K562 (cell line): ENCODE measurements at regions not wholly inside any gene's neighbourhood (a gene's known extent, or its start where the extent isn't known, plus 50 kb on each side); places are given as distances from the start of the nearest gene placed in this dataset.

Experiments used
- CBX3 ChIP-seq, 2 experiments: IDR thresholded peaks; 1 replicate in 1 of 2; 2 replicates in 1 of 2; pipeline ENCODE4 v1.6.1; 2012; ENCODE audit warnings: inconsistent platforms in 2 of 2, low read length in 2 of 2, borderline replicate concordance in 1 of 2, control low read depth in 1 of 2
- ELF1 ChIP-seq: fragments of 200-800 bp; sonication (Bioruptor generic); IDR thresholded peaks from 2 replicates; pipeline ENCODE4 v1.6.1; 2016; ENCODE audit warnings: missing genetic modification characterization, missing compliant biosample characterization
- HCFC1 ChIP-seq: IDR thresholded peaks from 2 replicates; pipeline ENCODE4 v1.6.1; 2012; ENCODE audit warnings: low read depth, low read length, improper control_type of control experiment
- HMGXB4 ChIP-seq: sonication (generic); formaldehyde crosslinking; IDR thresholded peaks from 2 replicates; pipeline ENCODE4 v1.8.1; 2023; ENCODE audit warnings: mild to moderate bottlenecking, missing genetic modification reagents
- MLX ChIP-seq, 2 experiments: fragments of 450-650 bp in 1 of 2; sonication (generic) in 1 of 2; formaldehyde crosslinking; conservative IDR thresholded peaks; 2 replicates each; pipeline versions ENCODE4 v1.4.0 to v1.8.1; 2020 to 2022; ENCODE audit warnings: mild to moderate bottlenecking in 1 of 2, missing genetic modification reagents in 1 of 2
- MNT ChIP-seq, 2 experiments: fragments of 450-650 bp; conservative IDR thresholded peaks; 2 replicates each; pipeline ENCODE4 v1.6.1; 2017; ENCODE audit warnings: mild to moderate bottlenecking in 2 of 2, moderate library complexity in 2 of 2
- RAD21 ChIP-seq, 2 experiments: fragments of 250-450 bp in 1 of 2; fragments of 450-650 bp in 1 of 2; sonication (Bioruptor Pico) in 1 of 2; formaldehyde crosslinking in 1 of 2; IDR thresholded peaks in 1 of 2; conservative IDR thresholded peaks in 1 of 2; 2 replicates each; pipeline versions ENCODE4 v1.4.0 to v1.8.0; 2020 to 2022; ENCODE audit warnings: mild to moderate bottlenecking in 2 of 2, moderate library complexity in 1 of 2
- RB1 ChIP-seq: fragments of 450-650 bp; IDR thresholded peaks from 2 replicates; pipeline ENCODE4 v1.6.1; 2017; ENCODE audit warnings: low read depth, mild to moderate bottlenecking
- SRF ChIP-seq, 2 experiments: fragments of 250-450, 450-650 bp in 1 of 2; sonication (Bioruptor Pico) in 1 of 2; sonication (generic) in 1 of 2; formaldehyde crosslinking; IDR thresholded peaks; 2 replicates each; pipeline versions ENCODE4 v1.5.0 to v1.5.1; 2020 to 2022; ENCODE audit warnings: mild to moderate bottlenecking in 1 of 2, missing genetic modification reagents in 1 of 2
- STAT6 ChIP-seq: sonication (generic); formaldehyde crosslinking; IDR thresholded peaks from 2 replicates; pipeline ENCODE4 v1.8.1; 2023; ENCODE audit warnings: mild to moderate bottlenecking, missing genetic modification reagents
- TEAD1 ChIP-seq, 2 experiments: fragments of 450-650 bp in 1 of 2; sonication (generic) in 1 of 2; formaldehyde crosslinking; IDR thresholded peaks; 2 replicates each; pipeline versions ENCODE4 v1.4.0 to v1.8.0; 2020 to 2022; ENCODE audit warnings: mild to moderate bottlenecking in 2 of 2, missing genetic modification reagents in 1 of 2
- TFAP4 ChIP-seq: sonication (generic); formaldehyde crosslinking; IDR thresholded peaks from 2 replicates; pipeline ENCODE4 v1.8.0; 2022; ENCODE audit warnings: missing genetic modification reagents, mild to moderate bottlenecking, moderate library complexity, borderline replicate concordance
- USF2 ChIP-seq: sonication (generic); formaldehyde crosslinking; IDR thresholded peaks from 2 replicates; pipeline ENCODE4 v1.5.0; 2020; ENCODE audit warnings: missing genetic modification reagents
- ZBTB7A ChIP-seq: IDR thresholded peaks from 2 replicates; pipeline ENCODE4 v1.6.1; 2011; ENCODE audit warnings: low read depth, mild to moderate bottlenecking, low read length, moderate library complexity, borderline replicate concordance; ENCODE audit not compliant: control insufficient read depth
- ZFP36 ChIP-seq: fragments of 150-350 bp; IDR thresholded peaks from 2 replicates; pipeline ENCODE4 v1.6.1; 2018; ENCODE audit warnings: low read length, low read depth; ENCODE audit not compliant: partially characterized antibody
- ZNF583 ChIP-seq: fragments of 250-450 bp; sonication (Bioruptor Pico); IDR thresholded peaks from 2 replicates; pipeline ENCODE4 v1.4.0; 2020

- 0 out of 2 replicates have a peak, but pooled peaks have one; percentile 61 for TF ChIP-seq HMGXB4 (CRISPR knock-in tag)
- peak; percentile 72 for TF ChIP-seq USF2 (CRISPR knock-in tag)
- TF ChIP-seq TEAD1 (CRISPR knock-in tag; IDR thresholded peaks at IDR 0.05), result peak in 1 of 2 experiments; percentile 33; a peak in 1 of 4 replicates
- TF ChIP-seq STAT6, result 0 out of 2 replicates have a peak, but pooled peaks have one; percentile 32
- TF ChIP-seq RB1, result peak; percentile 88
- TF ChIP-seq CBX3 (IDR thresholded peaks at IDR 0.05; ENCODE audit: borderline replicate concordance in 1 of 2, low read length in 2 of 2), result 0 out of 3 replicates have a peak, but pooled peaks of 1 of the 2 experiments have one; percentile 38
- TF ChIP-seq ZFP36, result peak; percentile 25
- TF ChIP-seq SRF (CRISPR knock-in tag; IDR thresholded peaks at IDR 0.05), result 0 out of 4 replicates have a peak, but pooled peaks of 1 of the 2 experiments have one; percentile 13
- TF ChIP-seq ZNF583 (CRISPR knock-in tag), result no peak
- TF ChIP-seq ELF1 (tag), result peak; percentile 65
- TF ChIP-seq ZBTB7A, result peak; percentile 24; the same call in 1 of the 2 replicates
- TF ChIP-seq HCFC1, result 0 out of 2 replicates have a peak, but pooled peaks have one; percentile 41
- peak in 1 of 2 experiments; percentile 50; a peak in 1 of 4 replicates for TF ChIP-seq MNT (conservative IDR thresholded peaks at IDR 0.05)
- peak; percentile 58; the same call in 1 of the 2 replicates for TF ChIP-seq TFAP4 (CRISPR knock-in tag)
- peak; percentile 84 to 96 for TF ChIP-seq RAD21 (CRISPR knock-in tag; conservative IDR thresholded peaks at IDR 0.05 in 1 of 2, IDR thresholded peaks at IDR 0.05 in 1 of 2)
- 0 out of 4 replicates have a peak, but pooled peaks of 1 of the 2 experiments have one; percentile 31 for TF ChIP-seq MLX (CRISPR knock-in tag; conservative IDR thresholded peaks at IDR 0.05)
These were observed 221.0 kb upstream of the CSF3R start (continued) for GRCh38 chr1:36703526-36704208.
